ENCODE measurements at regions not wholly inside any gene's neighbourhood (a gene's known extent, or its start where the extent isn't known, plus 50 kb on each side); places are given as distances from the start of the nearest gene placed in this dataset.

- ATAC-seq (ENCODE audit: low FRiP score in 2 of 2), result no peak
Measured at GRCh38 chr18:67615876-67616275, 99.4 kb upstream of the DSEL start.

DNA sequence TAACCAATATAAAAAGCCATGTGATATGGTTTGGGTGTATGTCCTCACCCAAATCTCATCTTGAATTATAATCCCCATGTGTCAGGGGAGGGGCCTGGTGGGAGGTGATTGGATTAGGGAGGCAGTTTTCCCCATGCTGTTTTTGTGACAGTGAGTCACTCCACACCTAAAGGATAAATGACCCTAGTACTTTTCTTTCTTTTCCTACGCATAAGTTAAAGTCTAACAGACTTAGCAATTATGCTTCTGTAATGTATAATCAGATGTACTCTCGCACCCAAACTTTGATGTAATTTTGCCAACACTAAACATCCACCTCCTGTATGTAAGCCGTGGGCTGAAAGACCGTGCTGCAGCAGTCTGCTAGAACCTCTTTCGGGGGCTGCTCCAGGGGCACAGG is 97.2 kb upstream of the DSEL start:
- Histone ChIP-seq H3K27me3 (no peaks in the 10 kb centered on the region), H3K27ac (no peak overlapping the region), H3K4me3 (no peak overlapping the region), H3K36me3 (no peaks in the 10 kb centered on the region), H3K4me1 (no peaks in the 10 kb centered on the region), H3K9me3 (no peaks in the 10 kb centered on the region)
- no peak for DNase-seq
- WGBS, 2 donors, result 86 to 91% methylated on average over 5 of the region's 5 CpGs
- ATAC-seq (ENCODE audit: low FRiP score in 2 of 2), result no peak
- TF ChIP-seq EP300 (IDR thresholded peaks at IDR 0.05) (no peak), CTCF (IDR thresholded peaks at IDR 0.05) (no peak), POLR2A (IDR thresholded peaks at IDR 0.05) (no peak), POLR2AphosphoS5 (IDR thresholded peaks at IDR 0.05) (no peak)

More at GRCh38 chr18:67615876-67616275, 99.4 kb upstream of the DSEL start:
- no peak overlapping the region for H3K27ac ChIP-seq
- no peaks in the 10 kb centered on the region for H3K9me3 ChIP-seq
- WGBS, 2 donors, result 86 to 88% methylated on average over 3 of the region's 3 CpGs
- no peak overlapping the region for H3K4me3 ChIP-seq
- no peak for DNase-seq
- no peaks in the 10 kb centered on the region for H3K36me3 ChIP-seq
- H3K27me3 ChIP-seq, result no peaks in the 10 kb centered on the region
- TF ChIP-seq CTCF (IDR thresholded peaks at IDR 0.05) (no peak), POLR2AphosphoS5 (IDR thresholded peaks at IDR 0.05) (no peak), EP300 (IDR thresholded peaks at IDR 0.05) (no peak), POLR2A (IDR thresholded peaks at IDR 0.05) (no peak)
- no peaks in the 10 kb centered on the region for H3K4me1 ChIP-seq

DNA sequence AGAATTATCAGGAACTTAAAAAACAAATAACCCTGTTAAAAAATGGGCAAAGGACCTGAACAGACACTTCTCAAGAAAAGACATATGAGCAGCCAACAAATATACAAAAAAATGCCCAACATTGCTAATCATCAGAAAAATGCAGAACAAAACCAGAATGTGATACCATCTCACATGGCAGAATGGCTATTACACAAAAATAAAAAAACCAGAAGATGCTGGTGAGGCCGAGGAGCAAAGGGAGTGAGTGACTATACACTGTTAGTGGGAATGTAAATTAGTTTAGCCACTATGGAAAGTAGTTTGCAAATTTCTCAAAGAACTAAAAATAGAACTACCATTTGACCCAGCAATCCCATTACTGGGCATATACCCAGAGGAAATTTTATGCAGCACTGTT is 95.8 kb upstream of the DSEL start:
- no peak for ATAC-seq (ENCODE audit: low FRiP score in 2 of 2)
- no peaks in the 10 kb centered on the region for H3K36me3 ChIP-seq
- WGBS, 2 donors, result 86 to 91% methylated on average over 1 of the region's 1 CpG
- no peak overlapping the region for H3K27ac ChIP-seq
- H3K9me3 ChIP-seq, result no peaks in the 10 kb centered on the region
- TF ChIP-seq POLR2A (IDR thresholded peaks at IDR 0.05) (no peak), CTCF (IDR thresholded peaks at IDR 0.05) (no peak), EP300 (IDR thresholded peaks at IDR 0.05) (no peak), POLR2AphosphoS5 (IDR thresholded peaks at IDR 0.05) (no peak)
- H3K4me3 ChIP-seq, result no peak overlapping the region
- H3K4me1 ChIP-seq, result no peaks in the 10 kb centered on the region
- H3K27me3 ChIP-seq, result no peaks in the 10 kb centered on the region
- DNase-seq, result no peak

GRCh38 chr18:67608615-67609273 is 92.2 kb upstream of the DSEL start:
- no peak overlapping the region for H3K4me3 ChIP-seq
- ATAC-seq (ENCODE audit: low FRiP score in 2 of 2), result no peak
- no peaks in the 10 kb centered on the region for H3K36me3 ChIP-seq
- H3K9me3 ChIP-seq, result no peaks in the 10 kb centered on the region
- 84 to 96% methylated on average over 1 of the region's 1 CpG for WGBS, 2 donors
- no peak overlapping the region for H3K27ac ChIP-seq
- no peaks in the 10 kb centered on the region for H3K4me1 ChIP-seq
- no peaks in the 10 kb centered on the region for H3K27me3 ChIP-seq
- TF ChIP-seq CTCF (IDR thresholded peaks at IDR 0.05) (no peak), EP300 (IDR thresholded peaks at IDR 0.05) (no peak), POLR2A (IDR thresholded peaks at IDR 0.05) (no peak), POLR2AphosphoS5 (IDR thresholded peaks at IDR 0.05) (no peak)
- DNase-seq, result no peak

DNA sequence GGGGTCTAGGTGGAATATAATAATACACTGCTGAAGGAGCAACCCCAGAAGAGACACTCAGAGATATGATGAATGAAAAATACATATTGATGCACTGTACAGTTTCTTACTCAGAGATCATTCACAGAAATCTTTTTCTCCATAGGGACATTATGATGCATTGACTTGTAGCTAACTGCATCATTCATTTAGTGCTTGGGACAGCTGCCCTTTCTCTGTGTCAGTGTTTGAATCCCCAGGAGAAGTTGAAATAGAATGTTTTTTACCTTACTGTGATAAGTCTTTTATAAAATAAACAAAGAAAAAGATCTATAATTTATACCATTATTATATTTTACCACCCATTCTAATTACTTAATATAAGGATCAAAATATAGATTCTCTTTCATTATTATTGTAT is 91.7 kb upstream of the DSEL start:
- Histone ChIP-seq H3K4me1 (no peaks in the 10 kb centered on the region), H3K4me3 (no peak overlapping the region), H3K27me3 (no peaks in the 10 kb centered on the region), H3K36me3 (no peaks in the 10 kb centered on the region), H3K27ac (no peak overlapping the region), H3K9me3 (no peaks in the 10 kb centered on the region)
- DNase-seq (no peak), ATAC-seq (ENCODE audit: low FRiP score in 2 of 2) (no peak)
- TF ChIP-seq POLR2A (IDR thresholded peaks at IDR 0.05), result no peak

Measured in upper lobe of left lung (tissue), 6 donors.